Transverse colon (tissue), 3 donors: ENCODE measurements at regions not wholly inside any gene's neighbourhood (a gene's known extent, or its start where the extent isn't known, plus 50 kb on each side); places are given as distances from the start of the nearest gene placed in this dataset.

Source experiments
- EP300 ChIP-seq: sonication (generic); formaldehyde crosslinking; IDR thresholded peaks from one replicate; pipeline ENCODE4 v1.6.1; 2017; ENCODE audit warnings: antibody characterized with exemption, low read depth
- POLR2A ChIP-seq: fragments of 450-650 bp; IDR thresholded peaks from one replicate; pipeline ENCODE4 v1.6.1; 2016; ENCODE audit warnings: antibody characterized with exemption, mild to moderate bottlenecking, moderate library complexity
- TF ChIP-seq, protein P1 (sequence below), 5 experiments: fragments of 200-600 bp in 3 of 5; fragments of 450-650 bp in 2 of 5; sonication (generic) in 3 of 5; IDR thresholded peaks; 1 replicate in 2 of 5; 2 replicates in 3 of 5; pipeline ENCODE4 v1.5.1; 2016 to 2017; ENCODE audit warnings: antibody characterized with exemption in 5 of 5, inconsistent platforms in 3 of 5, mild to moderate bottlenecking in 2 of 5, moderate library complexity in 1 of 5

DNA sequence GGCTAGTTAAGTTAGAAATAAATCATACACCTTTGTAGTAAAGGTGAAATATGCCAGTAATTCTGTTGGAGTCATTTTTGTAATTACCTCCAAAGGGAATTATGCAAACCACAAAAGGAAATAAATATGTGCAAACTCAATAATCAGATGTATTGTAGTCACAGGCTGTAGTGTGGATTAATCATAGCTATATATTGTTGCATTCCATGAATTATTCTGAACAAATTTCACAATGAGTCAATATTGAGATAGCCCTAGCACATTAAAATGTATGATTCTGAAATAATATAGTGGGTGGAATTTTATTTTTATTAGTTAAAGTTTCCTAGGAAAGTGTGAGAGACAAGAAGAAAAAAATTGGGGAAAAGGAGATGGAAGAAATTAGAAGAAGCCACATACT, 790.5 kb upstream of the PCDH20 start:
- TF ChIP-seq POLR2A (no peak), EP300 (no peak)
- TF ChIP-seq, protein P1, sequence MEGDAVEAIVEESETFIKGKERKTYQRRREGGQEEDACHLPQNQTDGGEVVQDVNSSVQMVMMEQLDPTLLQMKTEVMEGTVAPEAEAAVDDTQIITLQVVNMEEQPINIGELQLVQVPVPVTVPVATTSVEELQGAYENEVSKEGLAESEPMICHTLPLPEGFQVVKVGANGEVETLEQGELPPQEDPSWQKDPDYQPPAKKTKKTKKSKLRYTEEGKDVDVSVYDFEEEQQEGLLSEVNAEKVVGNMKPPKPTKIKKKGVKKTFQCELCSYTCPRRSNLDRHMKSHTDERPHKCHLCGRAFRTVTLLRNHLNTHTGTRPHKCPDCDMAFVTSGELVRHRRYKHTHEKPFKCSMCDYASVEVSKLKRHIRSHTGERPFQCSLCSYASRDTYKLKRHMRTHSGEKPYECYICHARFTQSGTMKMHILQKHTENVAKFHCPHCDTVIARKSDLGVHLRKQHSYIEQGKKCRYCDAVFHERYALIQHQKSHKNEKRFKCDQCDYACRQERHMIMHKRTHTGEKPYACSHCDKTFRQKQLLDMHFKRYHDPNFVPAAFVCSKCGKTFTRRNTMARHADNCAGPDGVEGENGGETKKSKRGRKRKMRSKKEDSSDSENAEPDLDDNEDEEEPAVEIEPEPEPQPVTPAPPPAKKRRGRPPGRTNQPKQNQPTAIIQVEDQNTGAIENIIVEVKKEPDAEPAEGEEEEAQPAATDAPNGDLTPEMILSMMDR (IDR thresholded peaks at IDR 0.05), result no peak
